ENCODE measurements at regions not wholly inside any gene's neighbourhood (a gene's known extent, or its start where the extent isn't known, plus 50 kb on each side); places are given as distances from the start of the nearest gene placed in this dataset.

DNA sequence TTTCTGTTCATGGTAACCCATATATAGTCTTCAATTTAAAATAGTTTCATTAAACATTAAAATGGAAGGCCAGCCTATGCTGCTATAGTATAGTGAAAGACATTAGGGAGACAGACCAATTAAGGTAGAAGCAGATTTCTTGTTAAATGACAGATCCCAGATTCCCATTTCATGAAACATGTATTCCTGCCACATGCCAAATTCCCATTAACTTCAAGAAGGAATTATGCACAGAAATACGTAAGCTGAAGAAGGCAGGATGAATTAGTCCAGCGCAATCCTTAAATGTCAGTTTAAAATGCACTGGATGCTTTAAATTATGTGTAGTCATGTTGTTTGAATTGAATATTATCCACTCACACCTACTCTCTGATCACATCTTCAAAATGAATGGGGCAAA, 424.9 kb downstream of the SH2D1A start:
- TF ChIP-seq, protein P1, sequence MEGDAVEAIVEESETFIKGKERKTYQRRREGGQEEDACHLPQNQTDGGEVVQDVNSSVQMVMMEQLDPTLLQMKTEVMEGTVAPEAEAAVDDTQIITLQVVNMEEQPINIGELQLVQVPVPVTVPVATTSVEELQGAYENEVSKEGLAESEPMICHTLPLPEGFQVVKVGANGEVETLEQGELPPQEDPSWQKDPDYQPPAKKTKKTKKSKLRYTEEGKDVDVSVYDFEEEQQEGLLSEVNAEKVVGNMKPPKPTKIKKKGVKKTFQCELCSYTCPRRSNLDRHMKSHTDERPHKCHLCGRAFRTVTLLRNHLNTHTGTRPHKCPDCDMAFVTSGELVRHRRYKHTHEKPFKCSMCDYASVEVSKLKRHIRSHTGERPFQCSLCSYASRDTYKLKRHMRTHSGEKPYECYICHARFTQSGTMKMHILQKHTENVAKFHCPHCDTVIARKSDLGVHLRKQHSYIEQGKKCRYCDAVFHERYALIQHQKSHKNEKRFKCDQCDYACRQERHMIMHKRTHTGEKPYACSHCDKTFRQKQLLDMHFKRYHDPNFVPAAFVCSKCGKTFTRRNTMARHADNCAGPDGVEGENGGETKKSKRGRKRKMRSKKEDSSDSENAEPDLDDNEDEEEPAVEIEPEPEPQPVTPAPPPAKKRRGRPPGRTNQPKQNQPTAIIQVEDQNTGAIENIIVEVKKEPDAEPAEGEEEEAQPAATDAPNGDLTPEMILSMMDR (IDR thresholded peaks at IDR 0.05): no peak
- no peak for TF ChIP-seq POLR2A (IDR thresholded peaks at IDR 0.05)

All from vagina (tissue), 2 donors.